HG02759 (cell line): ENCODE measurements at regions not wholly inside any gene's neighbourhood (a gene's known extent, or its start where the extent isn't known, plus 50 kb on each side); places are given as distances from the start of the nearest gene placed in this dataset.

Experiments used
- ATAC-seq: cut with Tn5 transposase; IDR thresholded peaks from one replicate; pipeline ENCODE4 v1.9.1; 2021; ENCODE audit warnings: mild to moderate bottlenecking, moderate library complexity; ENCODE audit not compliant: unreplicated experiment

- no peak for ATAC-seq
These were observed 78.4 kb downstream of the INHBB start for GRCh38 chr2:120424274-120424796.

- ATAC-seq = no peak
These were observed 79.1 kb downstream of the INHBB start for GRCh38 chr2:120425014-120425413.

- ATAC-seq = no peak
These were observed 82.8 kb downstream of the INHBB start for GRCh38 chr2:120428748-120429147.

- no peak for ATAC-seq
These were observed 83.9 kb downstream of the INHBB start for GRCh38 chr2:120429586-120430500.

GRCh38 chr2:120430501-120430830 is 84.5 kb downstream of the INHBB start:
- ATAC-seq = no peak

- no peak for ATAC-seq
These were observed 85.0 kb downstream of the INHBB start for GRCh38 chr2:120430957-120431356.

- no peak for ATAC-seq
These were observed 85.7 kb downstream of the INHBB start for GRCh38 chr2:120431386-120432292.

- no peak for ATAC-seq
These were observed 86.5 kb downstream of the INHBB start for GRCh38 chr2:120432293-120432975.

GRCh38 chr2:120432976-120433815 is 87.3 kb downstream of the INHBB start:
- ATAC-seq = no peak

GRCh38 chr2:120433816-120434290 is 87.9 kb downstream of the INHBB start:
- ATAC-seq = no peak

GRCh38 chr2:120434492-120435308 is 88.8 kb downstream of the INHBB start:
- ATAC-seq = no peak

- ATAC-seq = no peak
These were observed 89.9 kb downstream of the INHBB start for GRCh38 chr2:120435671-120436459.

GRCh38 chr2:120436460-120436739 is 90.5 kb downstream of the INHBB start:
- no peak for ATAC-seq

GRCh38 chr2:120436885-120437603 is 91.1 kb downstream of the INHBB start:
- ATAC-seq = no peak

- no peak for ATAC-seq
These were observed 91.7 kb downstream of the INHBB start for GRCh38 chr2:120437604-120438000.

- ATAC-seq = no peak
These were observed 92.5 kb downstream of the INHBB start for GRCh38 chr2:120438301-120439066.

GRCh38 chr2:120439067-120439368 is 93.1 kb downstream of the INHBB start:
- no peak for ATAC-seq
